HG03139 (cell line): ENCODE measurements at regions not wholly inside any gene's neighbourhood (a gene's known extent, or its start where the extent isn't known, plus 50 kb on each side); places are given as distances from the start of the nearest gene placed in this dataset.
"Not testable (repeated sequence)": the region's sequence is repeated elsewhere in the genome, so short reads cannot be mapped to it uniquely, and the experiment has no call there.

Source experiments
- ATAC-seq: cut with Tn5 transposase; IDR thresholded peaks from one replicate; pipeline ENCODE4 v1.9.1; 2021; ENCODE audit not compliant: unreplicated experiment

DNA sequence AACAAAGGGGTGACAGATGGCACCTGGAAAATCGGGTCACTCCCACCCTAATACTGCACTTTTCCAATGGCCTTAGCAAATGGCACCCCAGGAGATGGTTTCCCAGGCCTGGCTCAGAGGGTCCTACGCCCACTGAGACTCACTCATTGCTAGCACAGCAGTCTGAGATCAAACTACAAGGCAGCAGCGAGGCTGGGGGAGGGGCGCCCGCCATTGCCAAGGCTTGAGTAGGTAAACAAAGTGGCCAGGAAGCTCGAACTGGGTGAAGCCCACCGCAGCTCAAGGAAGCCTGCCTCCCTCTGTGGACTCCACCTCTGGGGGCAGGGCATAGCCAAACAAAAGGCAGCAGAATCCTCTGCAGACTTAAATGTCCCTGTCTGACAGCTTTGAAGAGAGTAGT, 467.2 kb downstream of the EPHA7 start:
- ATAC-seq, result not testable (repeated sequence)

GRCh38 chr6:92945799-92946198, 473.6 kb downstream of the EPHA7 start:
- no peak for ATAC-seq

- ATAC-seq, result no peak
These were observed 475.2 kb downstream of the EPHA7 start for GRCh38 chr6:92944132-92944531.

DNA sequence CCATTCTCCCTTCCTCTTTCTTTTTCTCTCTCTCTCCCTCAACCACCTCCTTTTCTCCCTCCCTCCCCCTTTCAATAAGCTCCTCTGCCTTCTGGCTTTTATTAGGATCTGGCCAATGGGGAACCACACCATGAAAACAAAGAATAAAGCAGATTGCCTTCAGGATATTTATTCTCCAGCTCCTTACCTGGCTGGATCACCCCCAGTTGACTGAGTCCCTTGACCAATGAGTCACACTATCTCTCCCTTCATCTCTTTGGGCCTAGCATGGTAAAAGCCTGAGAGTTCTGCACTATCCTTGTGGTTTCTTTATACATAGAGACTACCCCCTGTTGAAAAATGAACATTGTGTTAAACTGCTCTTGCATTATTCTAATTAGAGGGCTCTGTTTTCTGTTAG, 476.8 kb downstream of the EPHA7 start:
- ATAC-seq, result no peak

DNA sequence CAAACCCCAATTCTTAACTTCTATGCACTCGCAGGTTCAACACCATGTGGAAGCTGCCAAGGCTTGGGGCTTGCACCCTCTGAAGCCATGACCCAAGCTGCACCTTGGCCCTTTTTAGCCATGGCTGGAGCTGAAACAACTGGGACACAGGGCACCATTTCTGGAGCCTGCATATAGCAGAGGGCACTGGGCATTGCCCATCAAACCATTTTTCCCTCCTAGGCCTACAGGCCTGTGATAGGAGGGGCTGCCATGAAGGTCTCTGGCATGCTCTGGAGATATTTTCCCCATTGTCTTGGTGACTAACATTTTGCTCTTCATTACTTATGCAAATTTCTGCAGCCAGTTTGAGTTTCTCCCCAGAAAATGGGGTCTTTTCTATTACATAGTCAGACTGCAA, 484.7 kb downstream of the EPHA7 start:
- no peak for ATAC-seq

DNA sequence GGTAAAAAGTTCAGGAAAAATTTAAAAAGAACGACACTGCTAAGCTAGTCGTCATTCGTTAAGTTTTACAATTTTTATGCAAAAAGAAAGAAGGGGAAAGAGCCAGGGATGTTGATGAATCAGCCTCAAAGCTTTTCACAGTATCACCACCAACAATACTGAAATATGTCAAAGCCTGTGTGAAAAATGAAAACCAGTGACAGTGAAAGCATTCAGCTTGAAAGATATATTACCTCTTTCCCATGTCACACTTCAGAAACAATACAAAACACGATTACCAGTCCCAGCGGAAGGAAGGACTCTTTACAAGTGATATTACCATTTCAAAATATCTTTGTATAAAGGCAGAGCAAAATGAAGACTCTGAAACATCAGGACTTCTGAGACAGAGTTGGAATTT, 489.2 kb downstream of the EPHA7 start:
- no peak for ATAC-seq

DNA sequence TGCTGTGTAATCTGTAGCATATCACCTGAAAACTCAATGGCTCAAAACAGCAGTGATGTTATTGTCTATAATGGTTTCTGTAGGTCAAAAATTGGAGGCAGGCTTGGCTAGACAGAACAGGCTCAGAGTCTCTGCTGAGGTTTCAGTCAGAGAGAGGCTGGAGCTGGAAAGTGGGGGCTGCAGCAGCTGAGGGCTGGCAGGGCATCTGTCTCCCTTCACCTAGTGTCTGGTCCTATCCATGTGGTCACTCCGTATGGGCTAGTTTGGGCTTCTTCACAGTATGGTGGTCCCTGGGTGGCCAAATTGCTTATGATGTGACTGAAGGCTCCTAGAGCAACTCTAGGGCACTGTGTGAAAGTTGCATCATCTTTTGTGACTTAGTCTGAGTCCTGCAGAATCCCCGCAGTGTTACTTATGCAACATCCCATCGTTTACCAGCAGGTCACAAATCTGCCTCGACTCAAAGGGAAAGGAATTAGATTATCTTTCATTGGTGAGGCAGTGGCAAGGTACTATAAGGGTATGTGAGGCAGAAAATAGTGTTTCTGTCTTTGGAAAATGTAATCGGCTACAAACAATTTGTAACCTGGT, 497.0 kb downstream of the EPHA7 start:
- no peak for ATAC-seq

DNA sequence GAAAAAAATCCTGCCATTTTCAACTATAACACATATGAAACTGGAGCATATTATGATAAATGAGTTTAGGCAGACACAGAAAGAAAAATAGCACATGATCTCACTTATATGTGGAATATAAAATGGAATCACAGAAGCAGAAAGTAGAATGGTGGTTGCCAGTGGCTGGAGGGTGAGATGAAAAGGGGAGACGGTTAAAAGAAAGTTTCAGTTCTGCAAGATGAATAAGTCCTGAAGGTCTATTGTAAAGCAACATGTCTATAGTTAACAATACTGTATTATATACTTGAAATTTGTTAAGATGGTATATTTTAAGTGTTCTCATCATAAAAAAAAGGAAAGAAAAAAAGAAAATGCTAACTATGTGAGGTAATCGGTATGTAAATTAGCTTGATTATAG, 503.9 kb downstream of the EPHA7 start:
- ATAC-seq, result no peak

DNA sequence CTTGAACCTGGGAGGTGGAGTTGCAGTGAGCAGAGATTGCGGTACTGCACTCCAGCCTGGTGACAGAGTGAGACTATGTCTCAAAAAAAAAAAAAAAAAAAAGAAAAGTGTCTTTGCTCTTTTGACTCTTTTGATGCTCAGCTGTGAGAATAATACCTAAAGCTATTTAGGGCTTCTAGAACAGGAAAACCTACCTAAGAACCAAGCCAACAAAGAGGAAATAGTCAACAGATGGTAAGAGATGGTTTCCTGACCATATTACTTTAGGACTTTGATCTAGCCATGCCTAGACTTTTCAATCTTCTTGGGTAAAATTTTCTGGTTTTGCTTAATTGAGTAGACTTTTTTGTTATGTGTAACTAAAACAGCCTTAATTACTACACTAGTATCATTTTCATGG, 508.1 kb downstream of the EPHA7 start:
- ATAC-seq, result no peak

DNA sequence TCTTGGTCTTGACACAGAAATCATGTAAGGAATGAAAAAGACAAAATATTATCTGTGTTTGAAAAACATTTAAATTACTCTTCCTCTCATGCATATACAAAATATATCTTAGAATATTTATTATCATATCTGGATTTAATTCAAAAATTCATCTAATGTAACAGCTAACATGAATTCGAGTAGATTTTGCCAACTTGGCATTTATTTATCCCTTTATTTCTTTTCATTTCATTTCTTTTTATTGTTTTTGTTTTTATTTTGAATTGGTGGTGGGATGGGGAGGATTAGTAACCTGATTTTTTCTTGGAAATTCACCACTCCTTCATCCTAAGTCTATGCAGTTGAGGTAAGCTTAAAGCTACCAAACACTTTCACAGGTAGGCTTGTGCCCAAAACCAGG, 508.7 kb downstream of the EPHA7 start:
- ATAC-seq, result no peak

DNA sequence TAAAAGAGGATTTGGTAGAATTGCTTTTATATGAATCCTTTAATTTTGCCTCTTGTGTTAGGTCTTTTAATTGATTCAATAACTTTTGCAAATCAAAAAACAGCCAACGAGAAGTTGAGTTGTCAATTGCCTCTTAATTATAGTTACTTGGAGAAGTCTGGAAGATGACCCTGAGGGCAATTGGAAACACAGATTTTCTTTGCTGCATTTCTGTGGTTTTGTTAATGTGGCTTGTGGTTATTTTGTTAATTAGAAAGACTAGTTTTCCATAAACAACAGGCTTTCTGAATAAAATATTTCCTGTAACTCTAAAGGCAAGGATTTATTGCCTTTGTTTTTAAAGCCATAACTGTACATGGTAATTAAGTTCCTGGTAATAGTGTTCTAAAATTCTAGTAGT, 513.0 kb downstream of the EPHA7 start:
- no peak for ATAC-seq

- no peak for ATAC-seq
These were observed 525.6 kb downstream of the EPHA7 start for GRCh38 chr6:92893741-92894140.

DNA sequence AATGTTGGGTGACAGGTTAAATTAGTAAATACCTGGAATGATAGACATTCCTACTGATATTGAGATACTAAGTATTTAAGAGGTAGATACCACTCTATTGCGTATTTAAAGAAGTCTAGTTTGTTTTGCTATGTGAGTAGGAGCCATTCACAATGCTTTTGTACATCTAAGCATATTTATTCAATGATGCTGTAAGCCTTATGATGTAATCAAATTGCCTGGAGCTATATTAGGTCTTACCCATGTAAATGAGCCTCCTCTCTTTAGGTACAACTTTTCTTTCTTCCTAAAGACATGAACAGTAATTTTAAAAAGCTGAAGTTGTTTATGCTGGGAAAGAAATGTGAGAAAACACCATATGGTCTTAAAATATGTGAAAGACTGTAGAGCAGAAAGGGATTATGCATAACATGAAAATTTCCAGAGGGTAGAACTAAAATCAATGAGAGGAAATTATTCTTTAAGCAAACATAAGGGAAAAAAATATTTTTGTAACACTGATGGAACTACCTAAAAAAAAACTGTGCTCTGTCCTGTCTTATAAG, 526.7 kb downstream of the EPHA7 start:
- no peak for ATAC-seq

GRCh38 chr6:92888316-92888715, 531.0 kb downstream of the EPHA7 start:
- ATAC-seq, result no peak

DNA sequence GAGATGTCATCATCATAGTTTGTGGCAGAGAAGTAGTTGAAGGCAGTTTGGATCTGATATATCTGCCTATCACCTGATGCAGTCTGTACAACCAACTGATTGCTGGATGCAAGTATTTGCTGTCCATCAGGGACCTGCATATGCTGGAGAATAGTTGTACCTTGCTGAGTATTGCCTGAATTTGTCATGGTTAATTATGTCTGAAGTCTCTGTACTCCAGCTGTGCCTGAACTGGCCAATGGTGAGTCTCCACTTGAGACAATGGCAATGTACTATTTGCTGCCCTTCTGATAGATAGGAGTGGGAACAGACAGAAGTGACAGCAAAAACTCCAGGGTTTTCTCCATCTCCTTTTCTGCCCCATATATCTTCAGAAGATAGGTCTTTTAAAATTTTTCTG, 531.5 kb downstream of the EPHA7 start:
- no peak for ATAC-seq

GRCh38 chr6:92879526-92879925, 539.8 kb downstream of the EPHA7 start:
- ATAC-seq, result no peak

DNA sequence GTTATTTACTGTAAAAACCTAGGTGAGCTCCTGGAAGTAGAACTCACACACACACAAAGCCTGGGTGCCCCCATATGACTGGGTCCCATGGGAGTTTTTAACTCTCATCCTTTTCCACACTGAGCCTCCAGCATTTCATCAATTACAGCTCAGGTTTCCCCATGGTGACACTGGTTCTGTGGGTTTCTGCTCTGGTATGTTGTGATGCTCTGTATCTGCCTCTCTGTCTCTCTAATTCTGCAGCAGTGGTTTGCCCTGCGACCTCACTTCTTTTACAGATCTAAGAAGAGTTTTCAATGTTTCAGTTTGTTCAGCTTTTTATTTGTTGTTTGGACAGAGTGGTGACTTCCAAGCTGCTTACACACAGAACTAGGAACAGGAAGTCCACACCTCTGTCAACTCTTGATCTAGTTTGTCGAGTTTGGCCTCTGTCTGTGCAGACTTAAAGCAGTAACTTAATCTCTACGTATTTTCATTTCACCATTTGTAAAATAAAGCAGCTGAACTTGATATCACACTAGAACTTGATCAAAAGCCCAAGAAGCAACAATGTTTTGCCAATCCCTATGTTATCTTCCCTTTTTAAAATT, 554.3 kb downstream of the EPHA7 start:
- ATAC-seq, result no peak

DNA sequence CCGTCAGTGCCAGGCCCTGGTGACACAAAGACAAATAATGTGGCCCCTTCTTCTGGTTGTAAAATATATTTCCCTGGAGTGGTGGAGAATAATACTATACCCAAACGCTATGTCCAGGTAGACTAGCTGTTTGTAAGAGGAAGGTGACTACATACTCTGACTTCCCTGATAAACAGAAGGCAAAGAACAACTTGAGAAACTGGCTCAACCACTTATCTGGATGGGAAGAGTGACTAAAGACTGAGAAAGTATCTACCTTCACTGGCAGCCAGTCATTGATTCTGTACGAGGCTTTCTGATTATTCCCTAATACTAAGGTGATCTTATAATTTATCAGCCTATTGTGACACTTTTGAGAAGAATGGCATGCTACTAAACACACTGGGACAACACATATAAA, 569.7 kb downstream of the EPHA7 start:
- ATAC-seq, result no peak

DNA sequence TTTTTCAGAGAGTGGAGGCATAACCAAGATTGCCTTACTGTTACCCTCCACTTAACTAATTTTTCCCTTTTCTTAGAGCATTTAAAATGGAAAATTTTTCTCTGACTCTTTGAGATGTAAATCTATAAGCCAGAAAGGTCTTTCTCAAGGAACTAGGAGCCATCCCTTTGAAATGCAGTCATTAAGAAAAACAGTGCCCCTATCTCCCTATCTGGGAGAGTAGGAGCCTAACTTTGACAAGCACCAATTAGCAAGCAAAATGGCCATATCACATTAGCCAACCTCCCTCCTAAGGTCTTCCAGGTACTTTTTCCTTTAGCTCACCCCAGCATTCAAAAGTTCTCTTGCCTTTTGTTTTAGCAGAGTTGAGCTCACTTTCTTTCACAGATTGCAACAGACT, 570.5 kb downstream of the EPHA7 start:
- ATAC-seq, result no peak

GRCh38 chr6:92848459-92848858, 570.9 kb downstream of the EPHA7 start:
- no peak for ATAC-seq

- no peak for ATAC-seq
These were observed 571.4 kb downstream of the EPHA7 start for GRCh38 chr6:92847988-92848387.

DNA sequence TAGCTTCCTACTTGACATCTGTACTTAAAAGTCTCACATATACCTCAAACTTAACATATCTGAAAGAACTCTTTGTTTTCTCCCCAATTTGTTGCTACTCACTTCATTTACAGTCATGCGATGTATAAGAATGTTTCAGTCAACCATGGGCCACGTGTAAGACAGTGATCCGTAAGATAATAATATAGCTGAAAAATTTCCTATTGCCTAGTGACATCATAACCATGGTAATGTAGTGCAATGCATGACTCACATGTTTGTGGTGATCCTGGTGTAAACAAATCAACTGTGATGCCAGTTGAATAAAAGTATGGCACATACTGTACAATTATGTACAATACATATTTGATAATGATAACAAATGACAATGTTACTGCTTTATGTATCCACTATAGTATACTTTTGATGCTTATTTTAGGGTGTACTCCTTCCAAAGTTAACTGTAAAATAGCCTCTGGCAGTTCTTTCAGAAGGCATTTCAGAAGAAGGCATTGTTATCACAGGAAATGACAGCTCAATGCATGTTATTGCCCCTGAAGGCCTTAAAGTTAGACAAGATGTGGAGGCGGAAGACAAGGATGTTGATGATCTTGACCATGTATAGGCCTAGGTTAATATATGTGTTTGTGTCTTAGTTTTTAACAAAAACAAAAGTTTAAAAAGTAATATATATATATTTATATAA, 579.0 kb downstream of the EPHA7 start:
- ATAC-seq, result no peak
